ENCODE measurements at regions not wholly inside any gene's neighbourhood (a gene's known extent, or its start where the extent isn't known, plus 50 kb on each side); places are given as distances from the start of the nearest gene placed in this dataset.

- TF ChIP-seq KDM5A (IDR thresholded peaks at IDR 0.05) = no peak
- no peak for TF ChIP-seq JUN (IDR thresholded peaks at IDR 0.05)
- no peak for TF ChIP-seq ZSCAN20 (CRISPR knock-in tag; IDR thresholded peaks at IDR 0.05)
- no peak for TF ChIP-seq BCL3 (IDR thresholded peaks at IDR 0.05)
- TF ChIP-seq MAZ (IDR thresholded peaks at IDR 0.05; ENCODE audit: borderline replicate concordance, low read depth, low read length) = no peak
- TF ChIP-seq ELK1 (IDR thresholded peaks at IDR 0.05; ENCODE audit: low read depth, low read length) = no peak
- TF ChIP-seq POLR2AphosphoS2 (conservative IDR thresholded peaks at IDR 0.05; ENCODE audit: low read length) = no peak
These were observed 349.9 kb downstream of the TRIB2 start (continued) for GRCh38 chr2:13066676-13067075.

- no peak overlapping the region for H3K4me3 ChIP-seq
- DNase-seq (ENCODE audit: low read depth in 1 of 2, low spot score in 1 of 2) (no peak), ATAC-seq (no peak), FAIRE-seq (no peak)
- CTCF ChIA-PET = no interaction called here
- H3K9me3 ChIP-seq = peaks cover 3% of the 10 kb centered on the region; the same call in 1 of the 3 replicates
- 4% methylated on average over 2 of the region's 2 CpGs for WGBS (ENCODE audit: missing lambda C conversion rate)
- POLR2A ChIA-PET = no interaction called here
- H3K4me1 ChIP-seq = no peaks in the 10 kb centered on the region
- H3K27ac ChIP-seq = no peak overlapping the region
- TF ChIP-seq HOXB13 (CRISPR knock-in tag; IDR thresholded peaks at IDR 0.05; ENCODE audit: low read depth) (no peak), ZSCAN20 (CRISPR knock-in tag; IDR thresholded peaks at IDR 0.05) (no peak), NFE2L2 (conservative IDR thresholded peaks at IDR 0.05; ENCODE audit: low read length) (no peak), JUNB (IDR thresholded peaks at IDR 0.05) (no peak)
- H3K4me2 ChIP-seq = no peak overlapping the region
These were observed 350.8 kb downstream of the TRIB2 start for GRCh38 chr2:13067508-13067907.

GRCh38 chr2:13089971-13090370 is 373.2 kb downstream of the TRIB2 start:
- CTCF ChIA-PET = no interaction called here
- no peak for TF ChIP-seq HOXB5 (CRISPR knock-in tag; IDR thresholded peaks at IDR 0.05)
- no peak for TF ChIP-seq EP300 (IDR thresholded peaks at IDR 0.05)
- no peak for TF ChIP-seq TP53 (CRISPR knock-in tag; IDR thresholded peaks at IDR 0.05)
- no peak for TF ChIP-seq KDM1A (IDR thresholded peaks at IDR 0.05; ENCODE audit: low read depth)
- ATAC-seq (no peak), DNase-seq (ENCODE audit: low read depth in 1 of 2, low spot score in 1 of 2) (no peak), FAIRE-seq (no peak)
- no peak overlapping the region for H3K4me2 ChIP-seq
- no peak overlapping the region for H3K4me3 ChIP-seq
- POLR2A ChIA-PET = no interaction called here
- H3K9me3 ChIP-seq = no peaks in the 10 kb centered on the region
- no peaks in the 10 kb centered on the region for H3K4me1 ChIP-seq
- H3K27ac ChIP-seq = no peak overlapping the region

- no peak for ATAC-seq
- Histone ChIP-seq H3K9me3 (no peaks in the 10 kb centered on the region), H3K4me2 (no peak overlapping the region), H3K4me3 (no peak overlapping the region), H3K4me1 (no peaks in the 10 kb centered on the region), H3K27ac (no peak overlapping the region)
- CTCF ChIA-PET = no interaction called here
- TF ChIP-seq EHMT2 (IDR thresholded peaks at IDR 0.05; ENCODE audit: low read depth) (no peak), MAFK (IDR thresholded peaks at IDR 0.05; ENCODE audit: partially characterized antibody) (peak; percentile 60), MYC (IDR thresholded peaks at IDR 0.05; ENCODE audit: borderline replicate concordance, low read length) (no peak), NFE2L2 (conservative IDR thresholded peaks at IDR 0.05; ENCODE audit: low read length) (peak; percentile 39; the same call in 1 of the 2 replicates)
- FAIRE-seq = no peak
- no peak for DNase-seq (ENCODE audit: low read depth in 1 of 2, low spot score in 1 of 2)
- WGBS (ENCODE audit: missing lambda C conversion rate) = 0% methylated on average over 1 of the region's 1 CpG
- POLR2A ChIA-PET = no interaction called here
These were observed 374.7 kb downstream of the TRIB2 start for GRCh38 chr2:13091455-13091854.

GRCh38 chr2:13091861-13092378 is 375.2 kb downstream of the TRIB2 start:
- POLR2A ChIA-PET = no interaction called here
- no peaks in the 10 kb centered on the region for H3K9me3 ChIP-seq
- DNase-seq (ENCODE audit: low read depth in 1 of 2, low spot score in 1 of 2) (no peak), FAIRE-seq (no peak), ATAC-seq (no peak)
- CTCF ChIA-PET = no interaction called here
- H3K4me1 ChIP-seq = no peaks in the 10 kb centered on the region
- H3K4me3 ChIP-seq = no peak overlapping the region
- WGBS (ENCODE audit: missing lambda C conversion rate) = 40% methylated on average over 2 of the region's 2 CpGs
- H3K4me2 ChIP-seq = no peak overlapping the region
- no peak overlapping the region for H3K27ac ChIP-seq
- TF ChIP-seq EP300 (IDR thresholded peaks at IDR 0.05) = no peak
- no peak for TF ChIP-seq CHD4 (IDR thresholded peaks at IDR 0.05; ENCODE audit: borderline replicate concordance)
- TF ChIP-seq PBX3 (IDR thresholded peaks at IDR 0.05) = no peak
- TF ChIP-seq NFE2L2 (conservative IDR thresholded peaks at IDR 0.05; ENCODE audit: low read length) = no peak
- TF ChIP-seq PHF8 (IDR thresholded peaks at IDR 0.05; ENCODE audit: borderline replicate concordance, low read depth) = no peak
- no peak for TF ChIP-seq CEBPB (IDR thresholded peaks at IDR 0.05)
- no peak for TF ChIP-seq ESRRA (IDR thresholded peaks at IDR 0.05; ENCODE audit: borderline replicate concordance, low read length)
- no peak for TF ChIP-seq HES2 (IDR thresholded peaks at IDR 0.05)
- no peak for TF ChIP-seq MAZ (IDR thresholded peaks at IDR 0.05; ENCODE audit: borderline replicate concordance, low read depth, low read length)
- TF ChIP-seq ZNF302 (CRISPR knock-in tag; IDR thresholded peaks at IDR 0.05) = no peak
- no peak for TF ChIP-seq POLR2A (IDR thresholded peaks at IDR 0.05; ENCODE audit: low read length)
- TF ChIP-seq MAX (IDR thresholded peaks at IDR 0.05) = no peak
- no peak for TF ChIP-seq EHF (CRISPR knock-in tag; IDR thresholded peaks at IDR 0.05)

Data from A549 (cell line).